Activated naive CD4-positive, alpha-beta T cell treated with anti-CD3 and anti-CD28 coated beads, Interleukin-2, amount 50 U/mL, for 16 hours (primary cell): ENCODE measurements at regions not wholly inside any gene's neighbourhood (a gene's known extent, or its start where the extent isn't known, plus 50 kb on each side); places are given as distances from the start of the nearest gene placed in this dataset.
"Not testable (repeated sequence)": the region's sequence is repeated elsewhere in the genome, so short reads cannot be mapped to it uniquely, and the experiment has no call there.

ENCODE experiments used
- DNase-seq: peaks from one replicate; pipeline ENCODE4 v3.0.0-alpha.2; 2020

DNA sequence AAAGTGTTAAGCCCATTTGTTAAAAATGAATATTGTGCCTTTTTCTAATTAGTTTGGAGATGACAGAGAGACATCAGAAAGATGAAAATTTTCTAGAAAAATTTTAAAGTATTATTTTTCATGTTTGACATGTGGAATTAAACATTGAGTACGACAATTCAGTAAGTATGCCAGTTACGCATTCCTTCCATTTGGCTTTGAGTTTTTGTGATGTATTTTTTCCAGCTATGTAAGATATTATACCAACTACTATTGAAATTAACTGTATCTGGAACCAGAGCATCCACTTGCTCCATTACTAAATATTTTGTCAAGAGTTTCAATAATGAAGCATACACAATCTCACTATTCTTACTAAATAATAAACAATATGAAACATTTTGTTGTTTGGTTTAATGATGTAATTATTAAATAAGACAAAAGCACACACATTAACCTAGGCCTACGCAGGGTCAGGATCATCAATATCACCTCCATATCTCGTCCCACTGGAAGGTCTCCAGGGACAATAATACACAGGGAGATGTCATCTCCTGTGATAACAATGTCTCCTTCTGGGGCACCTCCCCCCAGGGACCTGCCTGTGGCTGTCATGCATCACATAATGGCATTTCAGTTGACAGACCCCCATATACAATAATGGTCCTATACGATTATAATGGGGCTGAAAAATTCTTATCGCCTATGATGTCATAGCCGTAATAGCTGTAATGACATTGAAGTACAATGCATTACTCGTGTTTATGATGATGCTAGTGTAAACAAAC, 274.1 kb downstream of the REEP3 start:
- DNase-seq = no peak

DNA sequence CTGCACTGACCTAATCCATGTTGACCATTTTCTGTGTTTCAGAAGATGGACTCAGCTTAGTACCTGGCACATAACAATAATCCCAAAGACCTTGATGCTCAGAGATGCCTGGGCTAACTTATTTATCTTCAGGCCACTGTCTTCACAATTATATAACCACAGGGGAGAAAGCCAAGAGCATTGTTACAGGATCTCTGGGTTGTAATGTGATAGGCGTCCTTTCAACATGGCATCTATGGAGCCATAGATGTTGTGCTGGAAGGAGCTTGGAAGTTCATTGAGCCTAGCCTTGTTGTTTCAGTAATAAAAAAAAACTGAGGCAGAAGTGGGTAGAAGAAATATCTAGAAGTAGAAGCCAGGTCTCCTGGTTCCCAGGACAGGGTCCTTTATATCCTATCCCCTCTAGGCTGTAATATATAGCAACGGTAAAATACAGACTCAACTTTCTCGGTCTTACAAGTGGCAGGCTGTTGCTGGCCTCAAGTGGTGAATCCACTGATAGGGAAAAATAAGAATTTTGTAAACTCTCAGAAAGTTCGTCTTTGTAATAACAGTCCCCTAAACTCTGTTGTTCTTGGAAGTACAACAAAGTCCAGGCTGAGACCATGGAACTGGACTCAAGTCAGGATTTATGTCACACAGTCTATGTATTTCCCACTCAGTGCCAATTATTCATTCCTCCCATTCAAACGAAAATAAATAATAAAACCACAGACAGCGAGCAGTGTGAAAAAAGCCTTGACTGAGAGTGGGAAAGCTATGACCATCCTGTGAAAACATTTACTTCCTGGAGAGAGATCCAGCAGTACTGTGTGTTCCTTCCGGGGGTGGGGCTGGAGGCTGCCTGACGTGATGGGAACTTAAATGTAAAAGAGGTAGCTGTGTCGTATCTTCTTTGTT, 277.6 kb downstream of the REEP3 start:
- no peak for DNase-seq

DNA sequence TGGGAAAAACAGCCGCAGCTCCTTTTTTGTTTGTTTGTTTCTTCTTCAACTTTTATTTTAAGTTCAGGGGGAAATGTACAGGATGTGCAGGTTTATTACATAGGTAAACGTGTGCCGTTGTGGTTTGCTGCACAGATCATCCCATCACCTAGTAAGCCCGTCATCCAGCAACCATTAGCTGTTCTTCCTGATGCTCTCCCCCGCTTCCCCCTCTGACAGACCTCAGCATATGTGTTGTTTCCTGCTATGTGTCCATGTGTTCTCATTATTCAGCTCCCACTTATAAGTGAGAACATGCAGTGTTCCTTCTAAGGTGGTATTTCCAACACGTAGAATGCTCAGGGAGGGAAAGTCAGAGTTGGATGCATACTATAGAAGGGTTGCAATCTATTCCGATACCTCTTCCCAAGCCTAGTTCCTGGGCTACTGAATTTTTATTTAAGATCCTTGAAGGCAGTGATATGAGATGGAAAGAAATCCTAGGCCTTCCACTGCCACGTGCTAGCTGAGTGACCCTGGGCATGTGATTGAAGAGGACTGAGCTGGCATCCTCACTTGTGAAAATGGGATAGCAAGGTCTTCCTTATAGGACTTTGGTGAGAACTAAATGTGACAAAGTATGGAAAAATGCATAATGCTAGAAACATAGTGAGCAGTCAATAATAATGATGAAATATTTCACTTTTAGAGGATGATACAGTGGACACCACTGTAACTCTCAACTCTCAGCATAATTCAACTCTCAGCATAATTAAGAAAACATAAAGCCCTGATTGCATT, 278.5 kb downstream of the REEP3 start:
- no peak for DNase-seq

DNA sequence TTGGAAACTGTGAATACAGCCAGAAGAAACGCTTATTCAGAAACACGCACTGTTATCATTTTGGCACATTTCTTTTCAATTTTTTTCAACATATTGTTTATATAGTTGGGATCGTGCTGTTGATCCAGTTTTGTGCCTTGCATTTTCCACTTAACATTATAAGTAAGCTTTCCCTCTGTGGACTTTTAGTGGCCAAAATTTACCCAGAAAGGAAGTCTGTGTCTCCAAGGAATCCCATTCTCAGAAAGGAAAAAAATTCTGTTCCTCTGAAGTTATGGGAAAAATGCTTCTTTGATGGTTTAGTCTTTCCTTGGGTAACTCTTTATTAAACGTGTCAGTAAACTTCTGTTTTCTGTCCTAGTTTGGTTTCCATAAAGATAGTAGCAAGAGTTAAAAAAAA, 280.0 kb downstream of the REEP3 start:
- DNase-seq = no peak

DNA sequence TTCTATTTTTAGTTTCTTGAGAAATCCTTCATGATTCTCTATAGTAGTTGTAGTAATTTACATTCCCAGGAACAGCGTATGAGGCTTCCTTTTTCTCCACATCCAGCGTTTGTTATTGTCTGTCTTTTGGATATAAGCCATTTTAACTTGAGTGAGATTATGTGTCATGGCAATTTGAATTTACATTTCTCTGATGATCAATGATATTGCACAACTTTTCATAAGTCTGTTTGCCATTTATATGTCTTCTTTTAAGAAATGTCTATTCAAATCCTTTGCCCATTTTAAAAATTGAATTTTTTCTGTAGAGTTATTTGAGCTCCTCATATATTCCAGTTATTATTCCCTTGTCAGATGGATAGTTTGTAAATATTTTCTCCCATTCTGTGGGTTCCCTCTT, 285.1 kb downstream of the REEP3 start:
- no peak for DNase-seq

DNA sequence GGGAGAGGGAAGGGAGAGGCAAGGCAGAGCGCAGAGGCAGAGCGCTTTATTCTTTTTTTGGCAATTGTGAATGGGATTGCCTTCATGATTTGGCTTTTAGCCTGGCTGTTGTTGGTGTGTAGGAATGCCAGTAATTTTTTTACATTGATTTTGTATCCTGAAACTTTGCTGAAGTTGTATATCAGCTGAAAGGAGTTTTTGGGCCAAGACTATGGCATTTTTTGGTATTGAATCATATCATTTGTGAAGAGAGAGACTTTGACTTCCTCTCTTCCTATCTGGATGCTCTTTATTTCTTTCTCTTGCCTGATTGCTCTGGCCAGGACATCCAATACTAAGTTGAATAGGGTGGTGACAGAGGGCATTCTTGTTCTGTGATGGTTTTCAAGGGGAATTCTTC, 291.3 kb downstream of the REEP3 start:
- no peak for DNase-seq

DNA sequence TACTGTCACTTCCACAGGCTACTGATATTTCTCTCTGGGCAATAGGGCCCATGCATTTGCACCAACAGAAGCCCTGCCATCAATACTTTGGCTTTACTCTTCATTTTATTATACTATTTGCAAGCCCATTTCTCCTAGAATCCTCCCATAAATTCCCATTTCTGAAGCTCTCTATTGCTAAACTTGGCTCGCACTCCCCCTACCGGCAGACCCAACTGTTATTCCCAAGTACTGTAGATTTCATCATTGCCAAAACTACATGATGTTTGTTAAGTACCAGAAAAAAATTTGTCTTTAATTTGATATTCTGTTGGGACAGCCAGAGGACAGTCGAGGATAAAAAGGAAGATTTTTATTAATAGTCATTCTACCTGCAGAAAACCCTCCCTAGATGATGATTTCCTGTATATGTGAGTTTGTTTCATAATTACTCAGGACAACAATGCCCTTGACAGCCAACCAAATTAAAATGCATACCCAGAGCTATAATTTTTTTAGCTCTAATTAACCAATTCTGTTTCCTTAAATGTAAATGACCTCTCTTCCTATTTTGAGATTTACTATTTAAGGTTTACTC, 298.6 kb downstream of the REEP3 start:
- DNase-seq = no peak

DNA sequence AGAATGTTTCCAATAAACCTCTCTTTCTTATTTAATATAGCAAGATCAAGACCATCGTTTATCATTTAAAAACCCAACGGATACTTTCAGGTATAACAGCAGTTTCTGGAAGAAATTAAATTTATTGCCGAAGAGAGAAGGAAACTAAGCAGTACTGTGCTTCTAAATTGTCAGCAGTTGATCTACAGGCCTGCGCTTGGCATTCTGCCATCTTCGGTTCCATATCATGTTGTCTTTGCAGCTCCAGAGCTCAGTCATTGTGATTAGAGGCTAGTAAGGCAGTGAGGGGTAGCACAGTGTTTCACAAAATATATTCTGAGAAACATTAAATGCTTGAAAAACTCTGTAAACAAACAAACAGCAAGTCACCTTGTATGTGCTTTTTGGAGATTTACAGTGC, 301.3 kb downstream of the REEP3 start:
- DNase-seq = no peak

DNA sequence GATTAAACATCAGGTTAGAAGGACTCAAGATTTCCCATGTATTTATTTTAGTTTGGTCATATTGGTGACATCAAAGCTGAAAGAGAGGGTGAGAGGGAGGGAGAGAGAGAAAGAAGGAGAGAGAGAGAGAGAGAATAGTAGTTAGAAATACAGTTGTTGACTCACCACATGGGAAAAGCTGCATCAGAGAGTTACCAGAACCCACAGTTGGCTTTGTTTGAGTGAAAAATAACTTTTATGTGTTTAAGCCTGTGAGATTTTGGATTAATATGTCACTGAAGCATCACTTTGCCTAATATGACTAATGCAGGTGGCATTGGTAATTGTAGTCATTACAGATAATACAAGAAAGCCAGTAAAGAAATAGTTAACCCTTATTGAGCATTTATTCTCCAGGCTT, 303.9 kb downstream of the REEP3 start:
- no peak for DNase-seq

DNA sequence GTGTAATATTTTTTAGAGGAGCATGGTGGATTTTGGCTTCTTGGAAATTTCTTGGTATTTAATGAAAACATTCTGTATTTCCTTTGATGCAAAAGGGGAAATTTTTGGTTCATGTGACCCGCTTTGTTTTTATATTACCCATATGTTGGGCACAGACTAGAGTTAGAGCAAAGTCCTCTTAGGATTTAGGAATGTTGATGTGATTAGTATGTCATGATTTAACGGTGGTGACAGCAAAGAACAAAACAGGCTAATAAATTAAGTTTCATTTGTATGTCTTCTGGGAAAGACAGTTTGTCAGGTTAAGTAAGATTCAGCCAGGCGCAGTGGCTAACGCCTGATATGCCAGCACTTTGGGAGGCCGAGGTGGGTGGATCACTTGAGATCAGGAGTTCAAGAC, 304.6 kb downstream of the REEP3 start:
- no peak for DNase-seq

DNA sequence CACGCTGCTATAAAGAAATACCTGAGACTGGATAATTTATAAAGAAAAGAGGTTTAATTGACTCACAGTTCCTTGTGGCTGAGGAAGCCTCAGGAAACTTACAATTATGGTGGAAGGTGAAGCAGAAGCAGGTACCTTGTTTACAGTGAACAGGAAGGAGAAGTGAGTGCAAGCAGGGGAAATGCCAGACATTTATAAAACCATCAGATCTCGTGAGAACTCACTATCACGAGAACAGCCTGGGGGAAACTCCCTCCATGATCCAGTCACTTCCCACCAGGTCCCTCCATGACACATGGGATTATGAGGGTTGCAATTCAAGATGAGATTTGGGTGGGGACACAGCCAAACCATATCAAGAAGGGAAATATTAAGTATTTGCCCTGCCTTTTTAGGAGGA, 305.8 kb downstream of the REEP3 start:
- DNase-seq = not testable (repeated sequence)

DNA sequence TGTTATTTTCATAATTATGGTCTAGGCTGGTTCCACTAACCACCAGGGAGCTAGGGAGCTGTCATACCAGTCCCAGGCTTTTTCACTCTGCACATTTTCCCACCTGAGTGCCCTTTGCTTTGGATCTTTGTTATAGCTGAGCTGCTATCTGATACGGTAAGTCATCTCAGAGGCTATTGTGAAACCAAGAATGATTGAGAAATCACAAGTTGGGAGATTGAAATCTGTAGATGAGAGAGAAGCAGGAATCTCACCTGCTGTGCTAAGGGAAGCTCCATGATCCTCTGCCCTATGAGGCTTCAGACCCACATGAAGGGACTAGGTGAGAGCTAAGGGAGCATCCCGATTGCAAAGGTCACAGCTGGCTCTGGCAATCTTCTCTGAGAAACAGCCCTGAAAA, 307.8 kb downstream of the REEP3 start:
- DNase-seq = no peak

DNA sequence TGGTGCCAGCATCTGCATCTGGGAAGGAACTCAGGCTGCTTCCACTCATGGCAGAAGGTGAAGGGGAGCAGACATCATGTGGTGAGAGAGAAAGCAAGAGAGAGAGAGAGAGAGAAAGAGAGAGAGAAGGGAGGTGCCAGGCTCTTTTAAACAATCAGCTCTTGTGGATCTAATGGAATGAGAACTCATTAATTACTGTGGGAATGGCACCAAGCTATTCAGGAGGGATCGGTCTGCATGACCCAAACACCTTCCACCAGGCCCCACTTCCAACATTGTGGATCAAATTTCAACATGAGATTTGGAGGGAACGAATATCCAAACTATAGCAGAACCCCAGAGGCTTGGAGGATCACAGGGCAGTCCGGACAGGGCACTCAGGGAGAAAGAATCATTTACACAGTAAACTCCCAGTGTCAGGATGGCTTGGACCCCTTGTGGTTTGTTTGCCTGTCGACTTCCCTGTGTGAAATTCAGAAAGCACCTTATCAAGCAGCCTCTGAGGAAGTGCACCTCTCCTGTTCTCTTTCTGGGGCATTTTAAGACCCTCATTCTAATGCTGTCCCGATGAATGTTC, 308.5 kb downstream of the REEP3 start:
- DNase-seq = no peak

DNA sequence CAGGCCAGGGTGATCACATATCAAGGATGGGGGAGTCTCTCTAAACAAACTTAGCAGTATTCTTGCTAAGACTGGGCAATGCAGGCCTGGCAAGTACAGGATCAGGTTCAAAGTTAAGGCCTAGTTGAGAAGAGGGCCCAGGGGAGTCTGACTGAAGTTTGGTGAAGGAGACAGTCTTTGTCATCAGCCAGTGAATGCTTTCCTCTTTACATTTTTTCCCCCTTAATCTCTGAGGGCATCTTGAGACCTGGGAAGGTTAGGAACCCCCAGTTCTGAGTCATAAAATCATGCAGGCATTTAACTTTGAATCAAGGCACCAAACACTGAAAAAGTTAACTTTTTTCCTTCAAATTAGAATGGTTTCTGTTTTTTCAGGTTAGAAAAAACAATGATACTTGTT, 311.5 kb downstream of the REEP3 start:
- no peak for DNase-seq

DNA sequence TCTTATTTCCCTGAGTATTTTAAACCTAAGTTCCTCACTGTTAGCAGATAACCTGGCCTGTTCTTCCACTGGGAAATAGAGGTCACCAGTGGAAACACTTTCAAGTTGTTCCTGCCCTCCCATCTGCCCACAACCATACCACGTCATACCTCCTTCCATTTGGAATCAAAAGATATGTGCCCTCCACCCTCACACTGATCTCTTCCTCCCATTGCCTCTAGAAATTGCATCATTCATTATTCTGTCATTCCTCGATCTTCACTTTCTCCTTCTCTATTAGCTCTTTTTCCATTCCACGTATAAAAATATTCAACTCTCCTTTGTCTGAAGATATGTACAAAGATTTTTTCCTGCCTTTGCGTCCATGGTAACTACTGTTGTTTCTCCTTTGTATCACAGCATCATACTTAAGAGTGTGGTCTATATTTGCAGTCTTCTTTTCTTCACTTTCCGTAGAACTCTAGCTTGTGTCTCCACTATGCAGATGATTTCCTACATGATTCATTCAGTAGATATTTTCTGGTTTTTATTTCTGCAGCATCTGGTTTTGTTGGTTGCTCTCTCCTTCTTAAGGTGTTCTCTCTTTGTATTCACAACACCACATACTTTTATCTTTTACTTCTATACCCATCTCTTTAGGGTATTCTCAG, 312.3 kb downstream of the REEP3 start:
- no peak for DNase-seq

DNA sequence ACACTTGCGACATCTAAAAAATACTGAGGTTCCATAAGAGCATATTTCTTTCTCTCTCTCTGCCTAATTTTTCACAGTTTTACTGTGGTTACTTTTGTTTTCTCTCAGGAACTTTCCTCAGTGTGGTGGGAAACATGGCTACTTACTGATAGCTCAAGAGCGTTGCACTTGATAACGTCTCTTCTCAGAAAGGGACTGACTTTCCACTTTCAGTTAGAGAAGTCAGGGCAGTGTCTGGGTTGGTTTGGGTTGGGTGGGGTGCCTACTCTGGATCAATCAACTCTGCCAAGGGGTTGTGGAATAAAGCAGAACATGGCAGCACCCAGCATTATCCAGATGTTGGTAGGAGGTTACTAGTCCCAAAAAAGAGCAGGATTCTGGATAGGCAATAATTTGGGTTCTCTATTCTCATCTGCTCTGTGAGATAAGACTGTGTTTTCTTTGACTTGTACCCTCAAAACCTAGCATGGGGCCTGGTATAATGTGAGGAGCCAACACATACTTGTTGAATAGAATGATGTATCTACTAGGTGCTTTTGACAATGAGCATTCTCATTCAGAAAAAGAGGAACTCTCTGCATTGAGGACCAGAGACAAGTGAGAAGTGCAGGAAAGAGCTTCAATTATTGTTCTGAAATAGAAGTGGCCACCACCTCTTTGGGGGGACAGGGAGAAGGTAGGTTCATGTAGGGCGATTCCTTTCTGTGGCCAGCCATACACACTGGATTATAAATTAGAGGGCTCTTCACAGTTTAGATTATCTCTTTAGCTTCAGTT, 315.7 kb downstream of the REEP3 start:
- DNase-seq = no peak

DNA sequence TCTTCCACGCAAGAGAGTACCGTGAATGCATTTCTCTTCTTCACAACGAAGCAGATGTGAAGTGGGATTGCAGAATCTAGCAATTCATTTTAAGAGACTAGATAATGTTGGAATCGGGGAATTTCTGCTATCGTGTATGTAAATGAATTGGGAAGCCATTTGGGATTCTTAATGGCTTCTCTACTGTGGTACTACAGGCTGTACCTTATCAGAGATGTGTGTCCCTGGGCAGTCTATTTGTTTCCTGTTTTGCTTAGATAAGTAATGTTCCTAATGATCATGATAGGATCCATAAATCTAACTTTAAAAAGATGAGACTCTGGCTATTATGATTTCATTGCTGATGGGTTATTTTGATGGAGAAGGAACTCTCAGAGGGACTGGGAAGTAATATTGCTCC, 320.6 kb downstream of the REEP3 start:
- DNase-seq = no peak

DNA sequence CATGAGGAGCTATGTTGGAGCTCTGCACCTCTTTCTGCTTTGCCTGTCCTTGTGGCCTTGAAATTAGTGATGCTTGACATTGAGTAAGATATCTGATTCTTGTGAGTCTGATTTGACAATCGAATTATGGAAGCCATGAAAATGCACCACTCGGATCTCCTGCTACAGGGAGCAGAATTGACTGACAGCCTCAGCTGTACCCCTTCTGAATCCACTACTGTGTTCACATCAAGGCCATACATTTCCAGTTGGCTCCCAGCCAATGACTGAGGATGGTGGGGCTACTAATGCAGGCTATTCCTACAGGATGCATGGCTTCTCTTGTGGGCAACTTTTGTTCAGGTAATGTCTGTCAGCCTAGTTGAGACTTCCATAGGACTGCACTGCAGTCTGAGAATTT, 321.9 kb downstream of the REEP3 start:
- DNase-seq = no peak

DNA sequence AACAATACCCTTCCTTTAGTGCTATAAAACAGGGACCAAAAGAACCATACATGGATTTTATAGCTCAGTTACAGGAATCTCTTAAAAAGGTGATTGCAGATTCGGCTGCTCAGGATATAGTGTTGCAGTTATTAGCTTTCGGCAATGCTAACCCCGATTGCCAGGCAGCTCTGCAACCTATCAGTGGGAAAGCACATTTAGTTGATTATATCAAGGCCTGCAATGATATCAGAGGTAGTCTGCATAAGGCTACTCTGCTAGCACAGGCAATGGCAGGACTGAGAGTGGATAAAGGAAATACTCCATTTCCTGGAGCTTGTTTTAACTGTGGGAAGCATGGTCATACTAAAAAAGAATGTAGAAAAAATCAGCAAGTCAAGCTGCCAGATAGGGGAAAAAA, 327.7 kb downstream of the REEP3 start:
- not testable (repeated sequence) for DNase-seq

DNA sequence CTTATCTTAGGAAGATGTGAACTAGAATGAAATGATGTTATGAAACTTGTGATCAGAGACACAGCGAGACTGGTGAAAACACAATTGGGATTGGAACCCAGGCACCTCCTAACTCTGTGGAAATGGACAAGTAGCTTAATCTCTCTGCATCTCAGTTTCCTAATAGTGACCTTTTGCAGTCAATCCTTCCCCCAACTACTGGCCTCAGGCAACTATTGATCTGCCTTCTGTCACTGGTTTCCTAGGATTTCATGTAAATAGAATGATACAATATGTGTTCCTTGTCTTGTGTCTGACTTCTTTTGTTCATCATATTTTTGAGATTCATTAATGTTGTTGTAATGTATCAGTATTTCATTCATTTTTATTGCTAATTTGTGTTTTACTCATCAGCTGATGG, 341.7 kb downstream of the REEP3 start:
- DNase-seq = no peak

DNA sequence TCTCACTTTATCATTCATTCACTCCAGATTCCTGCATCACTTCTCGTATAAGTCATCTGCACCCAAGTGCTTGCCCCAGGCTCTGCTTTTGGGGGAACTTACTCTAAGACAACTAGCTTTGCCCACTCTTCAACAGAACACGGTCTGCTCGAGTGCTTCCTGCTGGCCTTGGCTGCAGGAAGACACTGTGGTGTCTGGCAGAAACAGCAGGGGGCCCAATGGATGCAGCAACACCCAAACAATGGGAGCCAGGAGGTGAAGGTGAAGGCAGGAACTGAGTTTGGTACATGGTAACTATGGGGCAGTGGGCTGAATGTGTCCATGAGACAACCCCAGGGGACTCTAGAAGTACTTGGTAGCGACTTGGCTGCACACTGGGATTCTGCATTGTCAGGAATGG, 344.0 kb downstream of the REEP3 start:
- DNase-seq = no peak
